H9 (cell line): ENCODE measurements at regions not wholly inside any gene's neighbourhood (a gene's known extent, or its start where the extent isn't known, plus 50 kb on each side); places are given as distances from the start of the nearest gene placed in this dataset.

Source experiments
- DNase-seq: peaks from one replicate; pipeline ENCODE4 v3.0.0-alpha.2; 2017
- H2AFZ ChIP-seq: one replicate; pipeline ENCODE4 v1.6.1; 2013; ENCODE audit warnings: mild to moderate bottlenecking, low read length, control low read depth, moderate library complexity
- H2AK5ac ChIP-seq: 2 replicates; pipeline ENCODE4 v1.6.1; 2013; ENCODE audit warnings: low read length, control low read depth, mixed read lengths; ENCODE audit not compliant: insufficient read length
- H2BK120ac ChIP-seq: one replicate; pipeline ENCODE4 v1.6.1; 2013; ENCODE audit warnings: low read depth, mild to moderate bottlenecking, low read length, control low read depth, inconsistent platforms; ENCODE audit not compliant: poor library complexity, severe bottlenecking
- H2BK12ac ChIP-seq: 2 replicates; pipeline ENCODE4 v1.6.1; 2013; ENCODE audit warnings: low read length, control low read depth, mixed read lengths, low read depth; ENCODE audit not compliant: insufficient read length
- H2BK15ac ChIP-seq: 2 replicates; pipeline ENCODE4 v1.6.1; 2013; ENCODE audit warnings: low read depth, low read length, control low read depth
- H2BK20ac ChIP-seq: one replicate; pipeline ENCODE4 v1.6.1; 2013; ENCODE audit warnings: low read depth, mild to moderate bottlenecking, low read length, control low read depth, inconsistent platforms; ENCODE audit not compliant: poor library complexity, severe bottlenecking
- H2BK5ac ChIP-seq: 2 replicates; pipeline ENCODE4 v1.6.1; 2013; ENCODE audit warnings: low read length, control low read depth, mixed read lengths; ENCODE audit not compliant: insufficient read length
- H3K14ac ChIP-seq: 2 replicates; pipeline ENCODE4 v1.6.1; 2013; ENCODE audit warnings: low read length, control low read depth; ENCODE audit not compliant: insufficient read depth
- H3K18ac ChIP-seq: 2 replicates; pipeline ENCODE4 v1.6.1; 2013; ENCODE audit warnings: low read depth, mild to moderate bottlenecking, mixed read lengths, low read length, control low read depth; ENCODE audit not compliant: insufficient read length
- H3K23ac ChIP-seq: 2 replicates; pipeline ENCODE4 v1.6.1; 2013; ENCODE audit warnings: low read length, control low read depth, mixed read lengths, low read depth; ENCODE audit not compliant: insufficient read length
- H3K23me2 ChIP-seq: 2 replicates; pipeline ENCODE4 v1.6.1; 2013; ENCODE audit warnings: low read depth, mild to moderate bottlenecking, mixed read lengths, low read length, control low read depth; ENCODE audit not compliant: insufficient read length, poor library complexity, severe bottlenecking
- H3K27ac ChIP-seq: 2 replicates; pipeline ENCODE4 v1.5.1; 2013; ENCODE audit warnings: low read length, control low read depth, mixed read lengths, low read depth; ENCODE audit not compliant: insufficient read length
- H3K27me3 ChIP-seq: 2 replicates; pipeline ENCODE4 v1.6.1; 2013; ENCODE audit warnings: low read length, control low read depth, inconsistent platforms; ENCODE audit not compliant: insufficient read depth
- H3K4ac ChIP-seq: 2 replicates; pipeline ENCODE4 v1.6.1; 2013; ENCODE audit warnings: low read depth, mild to moderate bottlenecking, control low read depth, inconsistent platforms, low read length, moderate library complexity
- H3K4me1 ChIP-seq: 2 replicates; pipeline ENCODE4 v1.6.1; 2013; ENCODE audit warnings: low read length, control low read depth, inconsistent platforms; ENCODE audit not compliant: insufficient read depth
- H3K4me2 ChIP-seq: 2 replicates; pipeline ENCODE4 v1.6.1; 2013; ENCODE audit warnings: low read length, control low read depth, mixed read lengths; ENCODE audit not compliant: insufficient read length, insufficient read depth
- H3K56ac ChIP-seq: 2 replicates; pipeline ENCODE4 v1.6.1; 2013; ENCODE audit warnings: low read depth, mild to moderate bottlenecking, mixed read lengths, low read length, control low read depth; ENCODE audit not compliant: insufficient read length
- H3K79me1 ChIP-seq: 2 replicates; pipeline ENCODE4 v1.6.1; 2013; ENCODE audit warnings: low read depth, mild to moderate bottlenecking, moderate library complexity, low read length, control low read depth, inconsistent platforms; ENCODE audit not compliant: insufficient read depth, poor library complexity, severe bottlenecking
- H3K79me2 ChIP-seq: 2 replicates; pipeline ENCODE4 v1.6.1; 2013; ENCODE audit warnings: low read length, control low read depth, inconsistent platforms; ENCODE audit not compliant: insufficient read depth
- H3K9ac ChIP-seq: 2 replicates; pipeline ENCODE4 v1.6.1; 2013; ENCODE audit warnings: low read length, control low read depth, mixed read lengths; ENCODE audit not compliant: insufficient read length; ENCODE audit errors: extremely low read depth
- H3K9me3 ChIP-seq: one replicate; pipeline ENCODE4 v1.6.1; 2013; ENCODE audit warnings: low read depth, low read length, inconsistent platforms; ENCODE audit not compliant: control insufficient read depth
- H3T11ph ChIP-seq: one replicate; pipeline ENCODE4 v1.6.1; 2013; ENCODE audit warnings: mild to moderate bottlenecking, low read length, control low read depth, inconsistent platforms
- H4K20me1 ChIP-seq: one replicate; pipeline ENCODE4 v1.6.1; 2013; ENCODE audit not compliant: control insufficient read depth, insufficient read length, insufficient read depth
- H4K5ac ChIP-seq: 2 replicates; pipeline ENCODE4 v1.6.1; 2013; ENCODE audit warnings: low read depth, mild to moderate bottlenecking, mixed read lengths, low read length, control low read depth; ENCODE audit not compliant: insufficient read length
- H4K8ac ChIP-seq: replicated peaks from 2 replicates; pipeline ENCODE4 v1.6.1; 2013; ENCODE audit warnings: low read length, control low read depth, mixed read lengths, low read depth; ENCODE audit not compliant: insufficient read length
- H4K91ac ChIP-seq: 2 replicates; pipeline ENCODE4 v1.6.1; 2013; ENCODE audit warnings: low read depth, mild to moderate bottlenecking, moderate library complexity, mixed read lengths, low read length, control low read depth; ENCODE audit not compliant: insufficient read length
- H3K27ac Mint-ChIP-seq, 3 experiments: 2 replicates in 2 of 3; 3 replicates in 1 of 3; pipeline ENCODE4 v1.8.0; 2020 to 2021; ENCODE audit warnings: mixed read lengths in 3 of 3, mild to moderate bottlenecking in 1 of 3, moderate library complexity in 1 of 3
- H3K27me3 Mint-ChIP-seq: 2 replicates; pipeline ENCODE4 v1.8.0; 2021; ENCODE audit warnings: low read depth, mild to moderate bottlenecking, moderate library complexity, mixed read lengths
- H3K36me3 Mint-ChIP-seq, 3 experiments: 2 replicates in 2 of 3; 3 replicates in 1 of 3; pipeline ENCODE4 v1.8.0; 2020 to 2021; ENCODE audit warnings: low read depth in 3 of 3, mixed read lengths in 3 of 3; ENCODE audit not compliant: insufficient read depth in 1 of 3
- H3K4me1 Mint-ChIP-seq, 2 experiments: 2 replicates each; pipeline ENCODE4 v1.8.0; 2020; ENCODE audit warnings: mixed read lengths in 2 of 2
- H3K4me3 Mint-ChIP-seq, 2 experiments: 2 replicates in 1 of 2; 3 replicates in 1 of 2; pipeline ENCODE4 v1.8.0; 2020 to 2021; ENCODE audit warnings: mild to moderate bottlenecking in 2 of 2, mixed read lengths in 2 of 2, moderate library complexity in 1 of 2
- H3K9me3 Mint-ChIP-seq, 2 experiments: 2 replicates in 1 of 2; 3 replicates in 1 of 2; pipeline ENCODE4 v1.8.0; 2020; ENCODE audit warnings: mild to moderate bottlenecking in 2 of 2, mixed read lengths in 2 of 2, moderate library complexity in 1 of 2
- WGBS: extraction: QIAGEN DNeasy Blood & Tissue Kit; methylation state at CpG from one replicate; pipeline ENCODE4 v1.1.7; 2013; ENCODE audit warnings: missing lambda C conversion rate, low lambda C conversion rate, mixed read lengths; ENCODE audit not compliant: insufficient read length; ENCODE audit errors: extremely low coverage; 5-methylcytosine and 5-hydroxymethylcytosine counted together
- TF ChIP-seq, protein P1 (sequence below): fragments of 200-600 bp; sonication (generic); conservative IDR thresholded peaks from 3 replicates; pipeline ENCODE4 v1.8.0; 2021; ENCODE audit warnings: antibody characterized with exemption, mild to moderate bottlenecking

DNA sequence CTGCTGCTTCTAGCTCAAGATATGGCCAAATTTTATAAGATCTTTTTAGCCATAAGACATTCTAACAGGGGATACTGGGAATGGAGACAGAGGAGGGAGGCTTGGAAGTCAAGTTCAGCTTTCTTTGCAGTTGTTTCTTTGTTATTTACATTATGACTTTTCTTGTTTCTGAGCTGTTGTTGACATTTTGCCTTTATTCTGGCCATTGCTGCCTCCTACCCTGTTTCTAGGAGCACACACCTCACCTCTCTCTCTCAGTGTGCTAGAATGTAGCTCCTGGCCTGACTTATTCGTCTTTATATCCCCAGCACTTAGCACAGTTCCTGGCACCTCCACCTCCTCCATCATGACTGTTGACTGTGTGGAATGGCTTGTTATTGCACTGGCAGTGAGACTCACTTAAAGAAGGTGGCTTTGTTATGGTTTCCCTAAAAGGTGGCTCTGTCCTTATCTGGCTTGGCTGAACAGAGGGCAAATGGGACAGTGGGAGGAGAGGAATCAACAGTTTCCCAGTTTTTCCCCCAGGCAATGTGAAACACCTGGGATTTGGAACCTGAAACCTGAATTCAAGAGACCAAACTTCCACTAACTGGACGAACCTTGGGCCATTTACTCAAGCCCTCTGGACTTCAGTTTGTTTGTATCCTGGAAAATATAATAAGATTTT, 76.1 kb upstream of the PPP2R5A start:
- H3K79me1 ChIP-seq, result no peaks in the 10 kb centered on the region
- Mint-ChIP-seq H3K27ac (no peak overlapping the region), H3K9me3 (no peaks in the 10 kb centered on the region), H3K4me3 (no peak overlapping the region), H3K27me3 (no peaks in the 10 kb centered on the region), H3K36me3 (no peaks in the 10 kb centered on the region), H3K4me1 (peaks cover 15 to 18% of the 10 kb centered on the region in 2 experiments)
- H4K5ac ChIP-seq, result no peak overlapping the region
- WGBS, result no CpG with 5 or more reads among the region's 2 CpGs
- no peaks in the 10 kb centered on the region for H3K27me3 ChIP-seq
- DNase-seq, result no peak
- H2BK120ac ChIP-seq, result no peak overlapping the region
- H3K79me2 ChIP-seq, result no peaks in the 10 kb centered on the region
- H3K14ac ChIP-seq, result no peak overlapping the region
- H3K56ac ChIP-seq, result no peak overlapping the region
- TF ChIP-seq, protein P1, sequence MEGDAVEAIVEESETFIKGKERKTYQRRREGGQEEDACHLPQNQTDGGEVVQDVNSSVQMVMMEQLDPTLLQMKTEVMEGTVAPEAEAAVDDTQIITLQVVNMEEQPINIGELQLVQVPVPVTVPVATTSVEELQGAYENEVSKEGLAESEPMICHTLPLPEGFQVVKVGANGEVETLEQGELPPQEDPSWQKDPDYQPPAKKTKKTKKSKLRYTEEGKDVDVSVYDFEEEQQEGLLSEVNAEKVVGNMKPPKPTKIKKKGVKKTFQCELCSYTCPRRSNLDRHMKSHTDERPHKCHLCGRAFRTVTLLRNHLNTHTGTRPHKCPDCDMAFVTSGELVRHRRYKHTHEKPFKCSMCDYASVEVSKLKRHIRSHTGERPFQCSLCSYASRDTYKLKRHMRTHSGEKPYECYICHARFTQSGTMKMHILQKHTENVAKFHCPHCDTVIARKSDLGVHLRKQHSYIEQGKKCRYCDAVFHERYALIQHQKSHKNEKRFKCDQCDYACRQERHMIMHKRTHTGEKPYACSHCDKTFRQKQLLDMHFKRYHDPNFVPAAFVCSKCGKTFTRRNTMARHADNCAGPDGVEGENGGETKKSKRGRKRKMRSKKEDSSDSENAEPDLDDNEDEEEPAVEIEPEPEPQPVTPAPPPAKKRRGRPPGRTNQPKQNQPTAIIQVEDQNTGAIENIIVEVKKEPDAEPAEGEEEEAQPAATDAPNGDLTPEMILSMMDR, result no peak
- no peak overlapping the region for H4K8ac ChIP-seq
- no peak overlapping the region for H2BK20ac ChIP-seq
- no peak overlapping the region for H3K4me2 ChIP-seq
- no peak overlapping the region for H2AFZ ChIP-seq
- H3K4me1 ChIP-seq, result no peaks in the 10 kb centered on the region
- no peak overlapping the region for H4K91ac ChIP-seq
- no peaks in the 10 kb centered on the region for H3K23me2 ChIP-seq
- no peak overlapping the region for H2BK5ac ChIP-seq
- H4K20me1 ChIP-seq, result no peaks in the 10 kb centered on the region
- H2BK12ac ChIP-seq, result no peak overlapping the region
- no peak overlapping the region for H2BK15ac ChIP-seq
- no peak overlapping the region for H3K18ac ChIP-seq
- no peak overlapping the region for H3K9ac ChIP-seq
- no peak overlapping the region for H3K27ac ChIP-seq
- H3K23ac ChIP-seq, result no peak overlapping the region
- H3K9me3 ChIP-seq, result no peaks in the 10 kb centered on the region
- H3T11ph ChIP-seq, result no peak overlapping the region
- H3K4ac ChIP-seq, result no peak overlapping the region
- H2AK5ac ChIP-seq, result no peak overlapping the region
